Thoracic aorta (tissue), 2 donors: ENCODE measurements at regions not wholly inside any gene's neighbourhood (a gene's known extent, or its start where the extent isn't known, plus 50 kb on each side); places are given as distances from the start of the nearest gene placed in this dataset.
"Not testable (repeated sequence)": the region's sequence is repeated elsewhere in the genome, so short reads cannot be mapped to it uniquely, and the experiment has no call there.

Experiments
- ATAC-seq: fragments of 150-250 bp; one replicate; pipeline ENCODE4 v1.8.0; 2017; ENCODE audit warnings: low read depth; ENCODE audit not compliant: insufficient number of reproducible peaks, low FRiP score
- DNase-seq: peaks from one replicate; pipeline ENCODE4 v3.0.0-alpha.2; 2020; ENCODE audit warnings: low spot score
- H3K27ac ChIP-seq, 2 donors: fragments of 200-600 bp; sonication (generic); 1 replicate in 1 of 2; 2 replicates in 1 of 2; pipeline ENCODE4 v1.5.1; 2016; ENCODE audit warnings: mild to moderate bottlenecking in 2 of 2, moderate library complexity in 2 of 2
- H3K27me3 ChIP-seq: fragments of 200-600 bp; sonication (generic); replicated peaks from 2 replicates; pipeline ENCODE4 v1.6.0; 2016; ENCODE audit warnings: mild to moderate bottlenecking; ENCODE audit not compliant: insufficient read depth
- H3K36me3 ChIP-seq: fragments of 200-600 bp; sonication (generic); one replicate; pipeline ENCODE4 v1.5.1; 2016
- H3K4me1 ChIP-seq, 2 donors: fragments of 200-600 bp; sonication (generic); 1 replicate in 1 of 2; 2 replicates in 1 of 2; pipeline versions ENCODE4 v1.5.1 to v1.6.0; 2016; ENCODE audit warnings: low read depth in 2 of 2, mild to moderate bottlenecking in 1 of 2; ENCODE audit not compliant: control insufficient read depth in 1 of 2
- H3K4me3 ChIP-seq: fragments of 200-600 bp; sonication (generic); 2 replicates; pipeline ENCODE4 v1.5.1; 2016; ENCODE audit warnings: mild to moderate bottlenecking
- H3K9me3 ChIP-seq: fragments of 200-600 bp; sonication (generic); 2 replicates; pipeline ENCODE4 v1.5.1; 2016
- CTCF ChIP-seq: fragments of 200-600 bp; sonication (generic); IDR thresholded peaks from one replicate; pipeline ENCODE4 v1.5.1; 2019; ENCODE audit warnings: antibody characterized with exemption

- no peaks in the 10 kb centered on the region for H3K4me1 ChIP-seq
- no peak overlapping the region for H3K27ac ChIP-seq
- no peak for TF ChIP-seq CTCF
- H3K9me3 ChIP-seq: no peaks in the 10 kb centered on the region
- DNase-seq: no peak
- no peaks in the 10 kb centered on the region for H3K27me3 ChIP-seq
- no peak for ATAC-seq
- no peaks in the 10 kb centered on the region for H3K36me3 ChIP-seq
- H3K4me3 ChIP-seq: no peak overlapping the region
Measured at GRCh38 chr2:81403508-81403907, 1099.0 kb upstream of the LRRTM1 start.

- Histone ChIP-seq H3K9me3 (no peaks in the 10 kb centered on the region), H3K27me3 (no peaks in the 10 kb centered on the region), H3K4me1 (no peaks in the 10 kb centered on the region), H3K27ac (no peak overlapping the region), H3K4me3 (no peak overlapping the region), H3K36me3 (no peaks in the 10 kb centered on the region)
- ATAC-seq (no peak), DNase-seq (no peak)
- no peak for TF ChIP-seq CTCF
Measured at GRCh38 chr2:81396417-81397019, 1092.0 kb upstream of the LRRTM1 start.

GRCh38 chr2:81395746-81396145 lies 1091.2 kb upstream of the LRRTM1 start:
- no peak for TF ChIP-seq CTCF
- no peaks in the 10 kb centered on the region for H3K4me1 ChIP-seq
- no peaks in the 10 kb centered on the region for H3K27me3 ChIP-seq
- H3K27ac ChIP-seq: no peak overlapping the region
- H3K36me3 ChIP-seq: no peaks in the 10 kb centered on the region
- H3K4me3 ChIP-seq: no peak overlapping the region
- no peak for DNase-seq
- ATAC-seq: no peak
- H3K9me3 ChIP-seq: no peaks in the 10 kb centered on the region

- H3K27ac ChIP-seq: no peak overlapping the region
- no peaks in the 10 kb centered on the region for H3K4me1 ChIP-seq
- H3K27me3 ChIP-seq: no peaks in the 10 kb centered on the region
- no peak for TF ChIP-seq CTCF
- ATAC-seq (no peak), DNase-seq (no peak)
- H3K4me3 ChIP-seq: no peak overlapping the region
- H3K36me3 ChIP-seq: no peaks in the 10 kb centered on the region
- H3K9me3 ChIP-seq: no peaks in the 10 kb centered on the region
Measured at GRCh38 chr2:81389203-81389602, 1084.7 kb upstream of the LRRTM1 start.

GRCh38 chr2:81363800-81364199 lies 1059.2 kb upstream of the LRRTM1 start:
- no peaks in the 10 kb centered on the region for H3K9me3 ChIP-seq
- DNase-seq: no peak
- ATAC-seq: no peak
- H3K27me3 ChIP-seq: no peaks in the 10 kb centered on the region
- H3K36me3 ChIP-seq: no peaks in the 10 kb centered on the region
- no peak overlapping the region for H3K27ac ChIP-seq
- no peaks in the 10 kb centered on the region for H3K4me1 ChIP-seq
- TF ChIP-seq CTCF: no peak
- H3K4me3 ChIP-seq: no peak overlapping the region

- not testable (repeated sequence) for ATAC-seq, H3K27ac ChIP-seq, H3K27me3 ChIP-seq, H3K4me3 ChIP-seq, H3K4me1 ChIP-seq, H3K9me3 ChIP-seq, H3K36me3 ChIP-seq, DNase-seq
Measured at GRCh38 chr2:81362468-81362867, 1057.9 kb upstream of the LRRTM1 start.
